ENCODE measurements at regions not wholly inside any gene's neighbourhood (a gene's known extent, or its start where the extent isn't known, plus 50 kb on each side); places are given as distances from the start of the nearest gene placed in this dataset.
"Not testable (repeated sequence)": the region's sequence is repeated elsewhere in the genome, so short reads cannot be mapped to it uniquely, and the experiment has no call there.

- not testable (repeated sequence) for TF ChIP-seq CTCF (optimal IDR thresholded peaks at IDR 0.05 in 1 of 3, IDR thresholded peaks at IDR 0.05 in 1 of 3, conservative IDR thresholded peaks at IDR 0.05 in 1 of 3; ENCODE audit: extremely low read depth in 1 of 3, insufficient read depth in 2 of 3, low read length in 3 of 3); EZH2 (IDR thresholded peaks at IDR 0.05; ENCODE audit: low read length)
These were observed 382.4 kb upstream of the PODXL start for GRCh38 chr7:131938788-131939187.
